ENCODE measurements at regions not wholly inside any gene's neighbourhood (a gene's known extent, or its start where the extent isn't known, plus 50 kb on each side); places are given as distances from the start of the nearest gene placed in this dataset.

- TF ChIP-seq CTCF (IDR thresholded peaks at IDR 0.05; ENCODE audit: insufficient read depth, missing control alignments): no peak
- FAIRE-seq (no peak), DNase-seq (ENCODE audit: insufficient read length, low spot score) (no peak)
These were observed 200.9 kb upstream of the CHRM2 start for GRCh38 chr7:136667584-136667983.

GRCh38 chr7:136665878-136666509 is 202.5 kb upstream of the CHRM2 start:
- no peak for FAIRE-seq

GRCh38 chr7:136664537-136664936 is 203.9 kb upstream of the CHRM2 start:
- TF ChIP-seq CTCF (IDR thresholded peaks at IDR 0.05; ENCODE audit: insufficient read depth, missing control alignments): no peak
- FAIRE-seq (no peak), DNase-seq (ENCODE audit: insufficient read length, low spot score) (no peak)

More at GRCh38 chr7:136665878-136666509, 202.5 kb upstream of the CHRM2 start:
- no peak for DNase-seq (ENCODE audit: insufficient read length, low spot score)
- no peak for TF ChIP-seq CTCF (IDR thresholded peaks at IDR 0.05; ENCODE audit: insufficient read depth, missing control alignments)

GRCh38 chr7:136657482-136657921 is 210.9 kb upstream of the CHRM2 start:
- no peak for TF ChIP-seq CTCF (IDR thresholded peaks at IDR 0.05; ENCODE audit: insufficient read depth, missing control alignments)
- no peak for FAIRE-seq
- DNase-seq (ENCODE audit: insufficient read length, low spot score): no peak

GRCh38 chr7:136656516-136656915 is 211.9 kb upstream of the CHRM2 start:
- FAIRE-seq: no peak
- no peak for TF ChIP-seq CTCF (IDR thresholded peaks at IDR 0.05; ENCODE audit: insufficient read depth, missing control alignments)
- DNase-seq (ENCODE audit: insufficient read length, low spot score): no peak

GRCh38 chr7:136655414-136655813 is 213.0 kb upstream of the CHRM2 start:
- TF ChIP-seq CTCF (IDR thresholded peaks at IDR 0.05; ENCODE audit: insufficient read depth, missing control alignments): no peak
- FAIRE-seq: no peak
- no peak for DNase-seq (ENCODE audit: insufficient read length, low spot score)

GRCh38 chr7:136654406-136654805 is 214.0 kb upstream of the CHRM2 start:
- FAIRE-seq (no peak), DNase-seq (ENCODE audit: insufficient read length, low spot score) (no peak)
- no peak for TF ChIP-seq CTCF (IDR thresholded peaks at IDR 0.05; ENCODE audit: insufficient read depth, missing control alignments)

Data from D721Med (cell line).